ENCODE measurements at regions not wholly inside any gene's neighbourhood (a gene's known extent, or its start where the extent isn't known, plus 50 kb on each side); places are given as distances from the start of the nearest gene placed in this dataset.

GRCh38 chr13:97686594-97686993 is 252.6 kb downstream of the RAP2A start:
- Histone ChIP-seq H2BK15ac (ENCODE audit: low read depth, low read length) (no peak overlapping the region), H3K4me3 (ENCODE audit: insufficient read depth, low read depth, low read length) (no peak overlapping the region), H3K27me3 (ENCODE audit: control insufficient read depth, insufficient read depth, low read length) (no peaks in the 10 kb centered on the region; the same call in 1 of the 2 replicates), H3K9me1 (ENCODE audit: insufficient read depth, low read length) (no peaks in the 10 kb centered on the region), H3K36me3 (ENCODE audit: control insufficient read depth, insufficient read depth, low read length) (no peaks in the 10 kb centered on the region), H3K4me1 (ENCODE audit: control insufficient read depth, insufficient read depth, low read length) (no peaks in the 10 kb centered on the region), H3K18ac (ENCODE audit: low read depth, low read length) (no peak overlapping the region), H2AFZ (replicated peaks; ENCODE audit: low read length, poor library complexity) (no peak overlapping the region), H3K27ac (ENCODE audit: insufficient read depth, low read length) (no peak overlapping the region), H2BK5ac (ENCODE audit: low read depth, low read length, poor library complexity, severe bottlenecking) (no peak overlapping the region), H2AK9ac (replicated peaks; ENCODE audit: low read depth, low read length, poor library complexity) (no peak overlapping the region), H2AK5ac (ENCODE audit: low read depth, low read length) (no peak overlapping the region), H4K91ac (ENCODE audit: insufficient read depth, low read depth, low read length) (no peak overlapping the region), H3K9ac (ENCODE audit: low read depth, low read length) (no peak overlapping the region), H3K14ac (replicated peaks; ENCODE audit: low read depth, low read length) (no peak overlapping the region), H3K9me3 (ENCODE audit: control insufficient read depth, insufficient read depth, low read length) (no peaks in the 10 kb centered on the region), H4K8ac (ENCODE audit: low read depth in 2 of 2, low read length in 2 of 2) (no peak overlapping the region), H3K23ac (ENCODE audit: low read depth, low read length) (no peak overlapping the region), H3K4ac (ENCODE audit: low read depth, low read length) (no peak overlapping the region), H4K5ac (ENCODE audit: low read depth, low read length) (no peak overlapping the region), H4K20me1 (ENCODE audit: insufficient read depth, low read length) (no peaks in the 10 kb centered on the region), H2BK20ac (ENCODE audit: low read depth, low read length) (no peak overlapping the region), H3K4me2 (ENCODE audit: low read depth, low read length) (no peak overlapping the region), H3K56ac (ENCODE audit: extremely low read depth, insufficient read depth, low read length) (no peak overlapping the region), H2BK120ac (ENCODE audit: low read depth, low read length) (no peak overlapping the region), H3K79me1 (ENCODE audit: low read depth in 1 of 2, low read length in 2 of 2) (no peaks in the 10 kb centered on the region)
- intact Hi-C loops (cut with micrococcal nuclease) = no loop called here
- dilution Hi-C loops (cut with HindIII; ENCODE audit: low sequenced_read_pairs, unreplicated experiment) = no loop called here
- CTCF ChIA-PET = no interaction called here
- POLR2A ChIA-PET (ENCODE audit: unreplicated experiment) = no interaction called here
- in situ Hi-C loops (cut with MboI; ENCODE audit: low sequenced_read_pairs) = no loop called here
- BruUV-seq (replicated peaks) = no TSS peak
- WGBS, 2 experiments (ENCODE audit: extremely low coverage in 2 of 2, insufficient read length in 1 of 2) = no CpG with 5 or more reads among the region's 6 CpGs
- DNase-seq (no peak), ATAC-seq (ENCODE audit: low read depth) (no peak)
- TF ChIP-seq SMC3 (IDR thresholded peaks at IDR 0.05; ENCODE audit: low read depth, low read length) (no peak), CHD1 (IDR thresholded peaks at IDR 0.05; ENCODE audit: low read depth, low read length) (no peak), FOS (IDR thresholded peaks at IDR 0.05; ENCODE audit: low read depth, low read length) (no peak), MXI1 (IDR thresholded peaks at IDR 0.05; ENCODE audit: borderline replicate concordance, low read depth, low read length) (no peak), ELK1 (IDR thresholded peaks at IDR 0.05; ENCODE audit: borderline replicate concordance, low read depth, low read length) (no peak), MAFK (IDR thresholded peaks at IDR 0.05; ENCODE audit: low read depth, low read length) (no peak), MAZ (IDR thresholded peaks at IDR 0.05; ENCODE audit: borderline replicate concordance, low read depth, low read length) (no peak), RFX5 (IDR thresholded peaks at IDR 0.05; ENCODE audit: low read depth, low read length) (no peak), USF2 (IDR thresholded peaks at IDR 0.05; ENCODE audit: low read depth, low read length) (no peak), BHLHE40 (IDR thresholded peaks at IDR 0.05; ENCODE audit: low read depth, low read length) (no peak), NFE2L2 (IDR thresholded peaks at IDR 0.05; ENCODE audit: low read depth, low read length) (no peak)
